ENCODE measurements at regions not wholly inside any gene's neighbourhood (a gene's known extent, or its start where the extent isn't known, plus 50 kb on each side); places are given as distances from the start of the nearest gene placed in this dataset.
"Not testable (repeated sequence)": the region's sequence is repeated elsewhere in the genome, so short reads cannot be mapped to it uniquely, and the experiment has no call there.

DNA sequence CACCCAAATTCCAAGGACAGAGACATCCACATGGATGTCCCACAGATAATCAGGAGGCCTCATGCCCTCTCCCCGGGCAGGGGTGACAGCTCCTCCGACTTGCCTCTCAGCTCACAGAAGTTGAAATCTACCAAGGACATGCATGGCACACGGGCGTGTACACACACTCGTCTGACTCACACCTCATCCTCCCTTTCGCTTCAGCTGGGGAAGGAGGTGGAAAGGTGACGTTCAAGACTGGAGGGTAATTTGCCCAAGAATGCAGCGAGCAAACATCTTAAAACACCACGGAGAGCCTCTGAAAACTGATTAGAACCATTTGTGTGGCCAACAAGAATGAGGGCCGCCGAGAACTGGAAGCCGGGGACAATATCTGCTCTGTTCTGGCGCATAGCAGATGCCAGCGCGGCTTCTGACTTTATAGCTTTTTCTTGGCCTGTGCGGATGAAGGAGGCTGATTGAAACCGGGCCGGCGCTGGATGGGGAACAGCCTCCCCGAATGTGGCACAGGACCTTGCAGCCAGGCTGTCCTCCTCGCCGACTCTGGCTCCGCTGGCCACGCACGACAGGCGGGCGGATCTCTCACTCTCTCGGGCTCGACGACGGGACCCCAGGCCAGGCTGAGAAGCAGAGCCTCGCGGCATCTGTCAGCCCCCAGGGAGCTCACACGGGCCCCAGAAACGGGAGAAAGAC is 100.9 kb downstream of the C16orf95 start:
- DNase-seq: no peak
- intact Hi-C loops (cut with DNase I): no loop called here
- WGBS, 2 donors: 68 to 72% methylated on average over 35 of the region's 35 CpGs
- Histone ChIP-seq H3K4me1 (ENCODE audit: control insufficient read depth in 1 of 2, insufficient read depth in 2 of 2, low read length in 2 of 2) (no peaks in the 10 kb centered on the region), H3K27ac (ENCODE audit: low read depth in 1 of 2, low read length in 2 of 2) (no peak overlapping the region), H3K9me3 (ENCODE audit: control insufficient read depth, low read length) (no peaks in the 10 kb centered on the region), H3K27me3 (ENCODE audit: control insufficient read depth in 1 of 2, insufficient read depth in 2 of 2, low read length in 1 of 2) (no peaks in the 10 kb centered on the region), H3K4me3 (ENCODE audit: low read length in 2 of 2) (no peak overlapping the region), H3K36me3 (ENCODE audit: control insufficient read depth in 1 of 2, insufficient read depth in 2 of 2, low read length in 1 of 2) (no peaks in the 10 kb centered on the region)
- no peak for ATAC-seq (ENCODE audit: low FRiP score)

DNA sequence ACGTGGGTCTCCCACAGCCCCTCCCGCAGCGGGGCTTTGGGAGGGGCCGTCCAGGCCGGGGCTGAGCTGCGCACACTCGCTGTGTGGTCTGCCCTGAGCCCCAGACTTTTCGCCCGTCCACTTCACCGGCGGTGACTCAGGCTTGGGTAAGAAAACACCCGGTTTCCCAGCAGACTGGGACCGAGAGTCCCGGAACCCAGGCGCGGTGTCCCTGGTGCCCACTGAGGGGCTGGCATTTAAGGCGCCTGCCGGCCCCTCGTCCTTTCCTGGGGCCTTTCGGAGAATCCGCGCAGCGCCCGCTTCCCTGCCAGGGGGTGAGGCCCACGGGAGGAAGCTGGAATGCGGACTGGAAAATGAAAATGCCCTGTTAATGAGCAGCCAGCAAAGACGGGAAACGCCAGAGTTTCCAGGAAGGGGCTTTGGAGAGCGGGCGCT is 100.3 kb downstream of the C16orf95 start:
- WGBS, 2 donors: 45 to 65% methylated on average over 30 of the region's 30 CpGs
- peak; percentile 69 to 88 for DNase-seq
- H3K27ac ChIP-seq (ENCODE audit: low read depth in 1 of 2, low read length in 2 of 2): no peak overlapping the region
- intact Hi-C loops (cut with DNase I): no loop called here
- no peaks in the 10 kb centered on the region for H3K4me1 ChIP-seq (ENCODE audit: control insufficient read depth in 1 of 2, insufficient read depth in 2 of 2, low read length in 2 of 2)
- ATAC-seq (ENCODE audit: low FRiP score): peak; percentile 87
- H3K4me3 ChIP-seq (ENCODE audit: low read length in 2 of 2): no peak overlapping the region
- no peaks in the 10 kb centered on the region for H3K36me3 ChIP-seq (ENCODE audit: control insufficient read depth in 1 of 2, insufficient read depth in 2 of 2, low read length in 1 of 2)
- H3K27me3 ChIP-seq (ENCODE audit: control insufficient read depth in 1 of 2, insufficient read depth in 2 of 2, low read length in 1 of 2): no peaks in the 10 kb centered on the region
- no peaks in the 10 kb centered on the region for H3K9me3 ChIP-seq (ENCODE audit: control insufficient read depth, low read length)

DNA sequence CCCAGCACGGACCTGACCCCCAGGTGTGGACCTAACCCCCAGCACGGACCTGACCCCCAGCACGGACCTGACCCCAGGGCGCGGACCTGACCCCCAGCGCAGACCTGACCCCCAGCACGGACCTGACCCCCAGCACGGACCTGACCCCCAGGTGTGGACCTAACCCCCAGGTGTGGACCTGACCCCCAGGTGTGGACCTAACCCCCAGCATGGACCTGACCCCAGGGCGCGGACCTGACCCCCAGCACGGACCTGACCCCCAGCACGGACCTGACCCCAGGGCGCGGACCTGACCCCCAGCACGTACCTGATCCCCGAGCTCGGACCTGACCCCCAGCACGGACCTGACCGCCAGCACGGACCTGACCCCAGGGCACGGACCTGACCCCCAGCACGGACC is 99.4 kb downstream of the C16orf95 start:
- ATAC-seq (ENCODE audit: low FRiP score); intact Hi-C loops (cut with DNase I); H3K4me3 ChIP-seq (ENCODE audit: low read length in 2 of 2); H3K4me1 ChIP-seq (ENCODE audit: control insufficient read depth in 1 of 2, insufficient read depth in 2 of 2, low read length in 2 of 2); H3K9me3 ChIP-seq (ENCODE audit: control insufficient read depth, low read length); H3K27ac ChIP-seq (ENCODE audit: low read depth in 1 of 2, low read length in 2 of 2); DNase-seq; H3K36me3 ChIP-seq (ENCODE audit: control insufficient read depth in 1 of 2, insufficient read depth in 2 of 2, low read length in 1 of 2); H3K27me3 ChIP-seq (ENCODE audit: control insufficient read depth in 1 of 2, insufficient read depth in 2 of 2, low read length in 1 of 2): not testable (repeated sequence)
- 76 to 80% methylated on average over 8 to 22 of the region's 22 CpGs for WGBS, 2 donors

DNA sequence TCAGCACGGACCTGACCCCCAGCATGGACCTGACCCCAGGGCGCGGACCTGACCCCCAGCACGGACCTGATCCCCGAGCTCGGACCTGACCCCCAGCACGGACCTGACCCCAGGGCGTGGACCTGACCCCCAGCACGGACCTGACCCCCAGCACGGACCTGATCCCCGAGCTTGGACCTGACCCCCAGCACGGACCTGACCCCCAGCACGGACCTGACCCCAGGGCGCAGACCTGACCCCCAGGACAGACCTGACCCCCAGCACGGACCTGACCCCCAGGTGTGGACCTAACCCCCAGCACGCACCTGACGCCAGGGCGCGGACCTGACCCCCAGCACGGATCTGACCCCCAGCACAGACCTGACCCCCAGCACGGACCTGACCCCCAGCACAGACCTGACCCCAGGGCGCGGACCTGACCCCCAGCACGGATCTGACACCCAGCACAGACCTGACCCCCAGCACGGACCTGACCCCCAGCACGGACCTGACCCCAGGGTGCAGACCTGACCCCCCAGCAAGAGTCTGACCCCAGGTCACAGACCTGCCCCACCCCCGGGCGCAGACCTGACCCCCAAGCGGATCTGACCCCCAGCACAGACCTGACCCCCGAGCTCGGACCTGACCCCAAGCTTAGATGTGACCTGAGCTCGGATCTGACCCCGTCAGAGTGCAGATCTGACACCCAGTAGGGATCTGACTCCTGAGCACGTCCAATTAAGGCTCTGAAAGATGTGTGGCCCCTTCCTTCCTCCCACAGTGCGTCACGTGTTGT is 98.7 kb downstream of the C16orf95 start:
- ATAC-seq (ENCODE audit: low FRiP score): no peak
- no peaks in the 10 kb centered on the region for H3K36me3 ChIP-seq (ENCODE audit: control insufficient read depth in 1 of 2, insufficient read depth in 2 of 2, low read length in 1 of 2)
- 85 to 87% methylated on average over 29 to 36 of the region's 36 CpGs for WGBS, 2 donors
- no peak overlapping the region for H3K27ac ChIP-seq (ENCODE audit: low read depth in 1 of 2, low read length in 2 of 2)
- no peak overlapping the region for H3K4me3 ChIP-seq (ENCODE audit: low read length in 2 of 2)
- DNase-seq: no peak
- H3K9me3 ChIP-seq (ENCODE audit: control insufficient read depth, low read length): no peaks in the 10 kb centered on the region
- H3K27me3 ChIP-seq (ENCODE audit: control insufficient read depth in 1 of 2, insufficient read depth in 2 of 2, low read length in 1 of 2): no peaks in the 10 kb centered on the region
- H3K4me1 ChIP-seq (ENCODE audit: control insufficient read depth in 1 of 2, insufficient read depth in 2 of 2, low read length in 2 of 2): no peaks in the 10 kb centered on the region
- intact Hi-C loops (cut with DNase I): no loop called here

DNA sequence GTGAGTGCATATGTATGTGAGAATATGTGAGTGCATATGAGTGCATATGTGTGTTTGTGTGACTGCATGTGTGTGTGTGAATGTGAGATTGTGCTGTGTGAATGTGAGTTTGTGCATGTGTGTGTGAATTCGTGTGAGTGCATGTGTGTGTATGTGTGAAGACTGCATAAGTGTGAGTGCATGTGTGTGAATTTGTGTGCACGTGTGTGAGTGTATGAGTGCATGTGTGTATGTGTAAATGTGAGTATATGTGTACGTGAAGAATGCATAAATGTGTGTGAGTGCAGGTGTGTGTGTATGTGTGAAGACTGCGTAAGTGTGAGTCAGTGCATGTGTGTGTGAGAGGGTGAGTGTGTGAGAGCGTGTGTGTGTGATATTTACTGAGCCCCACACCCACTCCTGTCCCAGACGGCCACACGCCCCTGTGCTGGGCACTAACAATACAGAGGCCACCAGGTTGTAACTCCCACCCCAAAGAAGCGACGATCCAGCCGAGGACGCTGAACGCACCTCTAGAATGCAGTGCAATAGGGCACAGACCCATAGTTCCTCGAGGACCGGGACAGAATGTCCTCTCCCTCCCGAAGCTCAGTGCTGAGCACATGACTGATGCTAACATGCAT is 97.8 kb downstream of the C16orf95 start:
- no peaks in the 10 kb centered on the region for H3K36me3 ChIP-seq (ENCODE audit: control insufficient read depth in 1 of 2, insufficient read depth in 2 of 2, low read length in 1 of 2)
- no peak for ATAC-seq (ENCODE audit: low FRiP score)
- WGBS, 2 donors: 94 to 95% methylated on average over 15 of the region's 15 CpGs
- DNase-seq: no peak
- no peaks in the 10 kb centered on the region for H3K9me3 ChIP-seq (ENCODE audit: control insufficient read depth, low read length)
- H3K4me3 ChIP-seq (ENCODE audit: low read length in 2 of 2): no peak overlapping the region
- intact Hi-C loops (cut with DNase I): no loop called here
- H3K4me1 ChIP-seq (ENCODE audit: control insufficient read depth in 1 of 2, insufficient read depth in 2 of 2, low read length in 2 of 2): no peaks in the 10 kb centered on the region
- H3K27me3 ChIP-seq (ENCODE audit: control insufficient read depth in 1 of 2, insufficient read depth in 2 of 2, low read length in 1 of 2): no peaks in the 10 kb centered on the region
- no peak overlapping the region for H3K27ac ChIP-seq (ENCODE audit: low read depth in 1 of 2, low read length in 2 of 2)

DNA sequence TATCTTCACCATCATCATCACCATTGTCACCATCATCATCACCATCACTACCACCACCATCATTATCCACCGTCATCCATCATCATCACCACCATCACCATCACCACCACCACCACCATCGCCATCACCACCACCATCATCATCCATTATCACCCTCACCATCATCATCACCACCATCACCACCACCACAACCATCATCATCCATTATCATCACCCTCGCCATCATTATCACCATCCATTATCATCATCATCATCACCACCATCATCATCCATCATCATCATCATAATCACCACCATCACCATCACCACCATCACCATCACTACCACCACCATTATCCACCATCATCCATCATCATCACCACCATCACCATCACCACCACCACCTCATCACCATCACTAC is 95.6 kb downstream of the C16orf95 start:
- ATAC-seq (ENCODE audit: low FRiP score) (no peak), DNase-seq (no peak)

DNA sequence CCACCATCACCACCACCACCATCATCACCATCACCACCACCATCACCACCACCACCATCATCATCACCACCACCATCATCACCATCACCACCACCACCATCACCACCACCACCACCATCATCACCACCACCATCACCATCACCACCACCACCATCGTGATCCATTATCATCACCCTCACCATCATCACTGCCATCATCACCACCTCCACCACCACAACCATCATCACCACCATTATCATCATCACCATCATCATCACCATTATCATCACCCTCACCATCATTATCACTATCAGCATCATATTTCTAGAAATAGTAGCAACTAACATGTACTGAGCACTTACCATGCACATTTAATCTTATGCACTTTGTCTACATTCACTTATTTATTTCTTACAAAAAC is 94.9 kb downstream of the C16orf95 start:
- no peaks in the 10 kb centered on the region for H3K9me3 ChIP-seq (ENCODE audit: control insufficient read depth, low read length)
- H3K4me1 ChIP-seq (ENCODE audit: control insufficient read depth in 1 of 2, insufficient read depth in 2 of 2, low read length in 2 of 2): no peaks in the 10 kb centered on the region
- H3K36me3 ChIP-seq (ENCODE audit: control insufficient read depth in 1 of 2, insufficient read depth in 2 of 2, low read length in 1 of 2): no peaks in the 10 kb centered on the region
- WGBS, 2 donors: 96 to 100% methylated on average over 1 of the region's 1 CpG
- no peak overlapping the region for H3K4me3 ChIP-seq (ENCODE audit: low read length in 2 of 2)
- no peak overlapping the region for H3K27ac ChIP-seq (ENCODE audit: low read depth in 1 of 2, low read length in 2 of 2)
- intact Hi-C loops (cut with DNase I): no loop called here
- no peak for ATAC-seq (ENCODE audit: low FRiP score)
- H3K27me3 ChIP-seq (ENCODE audit: control insufficient read depth in 1 of 2, insufficient read depth in 2 of 2, low read length in 1 of 2): no peaks in the 10 kb centered on the region
- no peak for DNase-seq

More for the DNA sequence above, 95.6 kb downstream of the C16orf95 start:
- Histone ChIP-seq H3K36me3 (ENCODE audit: control insufficient read depth in 1 of 2, insufficient read depth in 2 of 2, low read length in 1 of 2) (no peaks in the 10 kb centered on the region), H3K27ac (ENCODE audit: low read depth in 1 of 2, low read length in 2 of 2) (no peak overlapping the region), H3K4me3 (ENCODE audit: low read length in 2 of 2) (no peak overlapping the region), H3K9me3 (ENCODE audit: control insufficient read depth, low read length) (no peaks in the 10 kb centered on the region), H3K27me3 (ENCODE audit: control insufficient read depth in 1 of 2, insufficient read depth in 2 of 2, low read length in 1 of 2) (no peaks in the 10 kb centered on the region), H3K4me1 (ENCODE audit: control insufficient read depth in 1 of 2, insufficient read depth in 2 of 2, low read length in 2 of 2) (no peaks in the 10 kb centered on the region)
- intact Hi-C loops (cut with DNase I): no loop called here
- 81 to 100% methylated on average over 3 of the region's 3 CpGs for WGBS, 2 donors

DNA sequence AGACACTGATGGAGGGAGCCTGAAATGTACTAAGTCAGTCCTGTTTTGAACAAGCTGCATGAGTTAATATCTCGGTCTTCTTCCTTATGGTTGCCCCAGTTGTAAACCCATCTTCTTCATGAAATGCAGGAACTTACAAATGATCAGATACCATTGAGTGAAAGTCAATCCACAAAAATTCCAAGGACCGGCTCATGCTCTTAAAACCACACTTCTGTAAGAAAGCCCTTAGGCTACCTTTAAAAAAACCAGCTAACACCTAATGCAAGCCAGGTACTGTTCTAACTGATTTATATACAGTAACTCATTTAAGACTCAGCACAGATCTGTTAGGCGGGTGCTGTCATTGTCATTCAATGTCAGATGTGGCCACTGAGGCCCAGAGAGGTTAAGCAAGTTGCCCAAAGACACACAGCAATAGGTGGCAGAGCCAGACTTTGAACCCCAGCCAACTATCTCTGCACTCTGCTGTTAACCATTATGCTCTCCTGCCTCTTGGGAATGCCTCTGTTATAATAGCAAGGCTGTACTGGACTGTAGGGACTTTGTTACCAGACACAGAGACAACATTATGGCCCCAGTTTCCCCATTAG is 93.4 kb downstream of the C16orf95 start:
- 95 to 97% methylated on average over 3 of the region's 3 CpGs for WGBS, 2 donors
- H3K4me3 ChIP-seq (ENCODE audit: low read length in 2 of 2): no peak overlapping the region
- H3K9me3 ChIP-seq (ENCODE audit: control insufficient read depth, low read length): no peaks in the 10 kb centered on the region
- ATAC-seq (ENCODE audit: low FRiP score) (no peak), DNase-seq (no peak)
- H3K36me3 ChIP-seq (ENCODE audit: control insufficient read depth in 1 of 2, insufficient read depth in 2 of 2, low read length in 1 of 2): no peaks in the 10 kb centered on the region
- H3K27ac ChIP-seq (ENCODE audit: low read depth in 1 of 2, low read length in 2 of 2): no peak overlapping the region
- no peaks in the 10 kb centered on the region for H3K27me3 ChIP-seq (ENCODE audit: control insufficient read depth in 1 of 2, insufficient read depth in 2 of 2, low read length in 1 of 2)
- H3K4me1 ChIP-seq (ENCODE audit: control insufficient read depth in 1 of 2, insufficient read depth in 2 of 2, low read length in 2 of 2): no peaks in the 10 kb centered on the region
- intact Hi-C loops (cut with DNase I): no loop called here

Data from aorta (tissue), 5 donors.